HS-27A (cell line): ENCODE measurements at regions not wholly inside any gene's neighbourhood (a gene's known extent, or its start where the extent isn't known, plus 50 kb on each side); places are given as distances from the start of the nearest gene placed in this dataset.

Experiments used
- DNase-seq: peaks from one replicate; pipeline ENCODE4 v3.0.0-alpha.2; 2012; ENCODE audit warnings: low read depth, missing footprints

DNA sequence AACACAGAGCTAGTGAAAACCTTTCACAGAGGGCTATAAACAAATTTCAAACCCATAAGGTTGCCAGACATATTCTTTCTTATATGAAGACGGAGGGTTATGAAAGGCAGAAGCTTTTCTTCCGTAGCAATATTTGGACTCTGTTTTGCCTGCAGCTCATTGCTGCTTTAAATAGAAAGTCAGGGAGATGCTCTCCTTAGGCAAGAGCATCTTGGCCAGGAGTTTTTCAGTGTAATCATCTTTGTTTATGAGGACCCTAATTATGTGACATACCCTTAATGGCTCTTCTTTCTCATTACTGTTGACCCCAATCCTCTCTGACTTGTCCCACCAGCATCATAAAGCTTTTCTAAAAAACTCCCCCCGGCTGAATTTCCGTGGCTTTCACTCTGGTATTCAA lies 433.4 kb upstream of the NRXN1 start:
- no peak for DNase-seq

GRCh38 chr2:51454177-51454576 lies 422.2 kb upstream of the NRXN1 start:
- no peak for DNase-seq

DNA sequence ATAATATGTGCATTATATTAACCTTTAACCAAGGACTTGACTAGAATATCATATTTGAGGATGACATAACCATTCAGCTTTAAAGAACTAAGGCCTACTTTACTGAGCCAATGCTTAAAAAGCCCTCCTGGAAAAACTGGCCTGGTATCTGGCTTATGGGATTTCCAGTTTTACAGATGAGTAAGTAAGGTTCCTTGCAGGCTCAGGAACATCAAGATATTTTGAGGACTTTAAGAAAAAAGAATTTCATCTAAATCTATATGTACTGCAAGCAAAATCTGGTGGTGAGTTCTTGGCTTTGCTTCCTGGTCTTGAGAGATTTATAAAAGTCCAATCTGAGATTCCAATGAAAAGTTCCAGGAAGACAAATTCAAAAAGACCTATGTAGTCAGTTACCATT lies 417.0 kb upstream of the NRXN1 start:
- no peak for DNase-seq

GRCh38 chr2:51441786-51442185 lies 409.9 kb upstream of the NRXN1 start:
- no peak for DNase-seq

DNA sequence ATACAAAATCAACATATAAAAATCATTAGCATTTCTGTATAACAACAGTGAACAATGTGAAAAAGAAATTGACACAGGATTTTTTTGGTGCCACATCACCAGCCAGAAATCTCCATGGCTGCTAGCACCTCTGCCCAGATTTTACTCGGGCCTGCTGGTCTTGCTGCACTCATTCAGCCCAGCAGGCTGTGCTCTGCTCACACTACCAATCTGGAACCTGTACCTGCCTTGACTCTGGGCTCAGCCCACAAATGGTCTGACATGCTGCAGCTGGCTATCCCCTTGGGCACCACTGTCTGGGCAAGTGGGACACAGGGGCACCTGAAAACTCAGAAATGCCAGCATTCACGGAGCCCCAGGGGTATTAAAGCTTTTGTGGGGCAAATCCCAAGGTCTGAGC lies 392.5 kb upstream of the NRXN1 start:
- no peak for DNase-seq

- DNase-seq: no peak
Observed at GRCh38 chr2:51420511-51420910, 388.6 kb upstream of the NRXN1 start.

DNA sequence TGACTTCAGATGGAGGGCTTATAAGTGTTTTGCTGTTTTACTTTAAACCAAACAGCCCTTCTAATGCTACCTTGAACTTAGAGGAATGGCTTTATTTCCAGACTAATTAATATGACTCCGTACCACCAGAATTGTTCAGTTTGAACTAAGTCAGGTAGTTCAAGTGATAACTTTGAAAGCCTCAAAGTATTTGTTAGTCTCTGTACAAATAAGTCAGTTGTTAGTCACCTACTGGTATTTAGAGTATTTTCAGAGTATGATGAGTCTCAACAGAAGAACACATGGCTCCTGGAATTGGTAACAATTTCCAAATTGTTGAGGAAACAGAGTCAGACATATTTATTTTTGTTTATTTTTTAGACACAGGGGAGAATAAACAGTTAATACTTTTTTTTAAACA lies 381.8 kb upstream of the NRXN1 start:
- no peak for DNase-seq

- DNase-seq: no peak
Observed at GRCh38 chr2:51410331-51410730, 378.4 kb upstream of the NRXN1 start.

DNA sequence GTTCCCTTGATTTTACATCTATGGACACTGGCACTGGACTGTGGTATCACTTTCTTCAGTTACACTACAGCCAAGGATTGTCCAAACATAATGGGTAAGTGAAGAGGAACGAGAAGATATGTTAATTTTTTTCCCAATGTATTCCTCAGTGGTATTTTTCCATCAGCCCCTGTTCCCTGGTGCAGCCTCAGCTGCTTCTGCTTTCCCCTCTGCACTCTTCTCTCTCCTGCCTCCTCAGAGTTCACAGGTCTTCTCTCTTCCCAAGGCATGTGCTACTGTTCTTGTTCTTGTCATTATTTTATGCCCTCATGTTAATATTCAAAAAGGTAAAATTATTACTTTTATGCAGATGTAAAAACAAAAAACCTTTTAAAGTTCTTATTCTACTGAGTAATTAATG lies 378.0 kb upstream of the NRXN1 start:
- no peak for DNase-seq

GRCh38 chr2:51404226-51404625 lies 372.3 kb upstream of the NRXN1 start:
- DNase-seq: no peak

- DNase-seq: no peak
Observed at GRCh38 chr2:51401546-51401945, 369.6 kb upstream of the NRXN1 start.

- DNase-seq: peak; percentile 57
Observed at GRCh38 chr2:51387235-51387634, 355.3 kb upstream of the NRXN1 start.

DNA sequence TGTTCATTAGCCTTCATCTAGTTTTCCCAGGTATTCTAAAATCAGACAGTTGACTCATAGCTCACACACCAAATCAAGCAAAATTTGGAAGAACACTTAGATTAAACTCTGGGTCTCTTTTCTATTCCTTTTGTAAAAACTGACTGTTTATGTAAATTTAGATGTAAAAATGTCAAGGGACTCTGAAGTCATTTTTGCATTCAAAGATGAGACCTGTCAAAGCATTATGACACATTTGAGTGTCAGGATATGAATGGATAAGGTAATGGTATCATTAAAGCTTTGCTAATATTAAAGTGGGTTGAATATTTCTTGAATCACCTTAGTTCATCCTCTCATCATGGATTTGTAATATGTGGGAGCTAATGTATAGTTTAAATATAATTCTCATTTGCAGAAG lies 348.1 kb upstream of the NRXN1 start:
- DNase-seq: no peak

DNA sequence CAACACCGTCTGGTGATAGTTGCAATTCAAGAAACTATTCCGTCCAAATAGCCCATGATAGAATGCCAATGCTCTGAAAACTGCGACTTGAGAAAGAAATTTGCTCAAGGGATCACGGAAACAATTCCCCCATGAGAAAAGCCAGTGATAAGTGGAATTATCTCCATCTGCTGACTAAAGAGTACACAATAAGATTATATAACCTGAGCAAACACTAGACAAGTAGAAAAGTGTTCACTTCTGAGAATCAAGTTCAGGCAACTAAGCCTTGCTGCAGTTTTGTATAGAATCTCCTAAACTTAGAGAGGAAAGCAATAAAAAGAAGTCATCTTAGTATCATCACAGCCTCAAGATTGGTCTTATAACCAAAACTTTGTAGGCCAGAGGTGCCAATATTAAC lies 336.3 kb upstream of the NRXN1 start:
- DNase-seq: no peak

DNA sequence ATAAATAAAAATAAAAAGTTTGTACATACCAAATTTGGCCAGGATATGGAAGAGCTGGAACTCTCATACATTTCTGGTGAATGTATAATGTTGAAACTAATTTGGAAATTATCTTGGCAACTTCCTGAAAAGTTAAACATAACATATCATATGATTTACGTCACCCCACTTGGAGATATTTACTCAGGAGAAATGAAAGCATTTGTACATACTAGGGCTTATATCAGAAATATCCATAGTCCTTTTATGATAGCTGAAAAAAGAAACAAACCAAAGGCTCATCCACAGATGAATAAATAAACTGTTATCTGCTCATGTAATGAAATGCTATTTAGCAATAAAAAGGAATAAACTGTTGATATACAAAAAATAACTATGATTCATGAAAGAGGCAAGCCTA lies 318.2 kb upstream of the NRXN1 start:
- peak; percentile 33 for DNase-seq

DNA sequence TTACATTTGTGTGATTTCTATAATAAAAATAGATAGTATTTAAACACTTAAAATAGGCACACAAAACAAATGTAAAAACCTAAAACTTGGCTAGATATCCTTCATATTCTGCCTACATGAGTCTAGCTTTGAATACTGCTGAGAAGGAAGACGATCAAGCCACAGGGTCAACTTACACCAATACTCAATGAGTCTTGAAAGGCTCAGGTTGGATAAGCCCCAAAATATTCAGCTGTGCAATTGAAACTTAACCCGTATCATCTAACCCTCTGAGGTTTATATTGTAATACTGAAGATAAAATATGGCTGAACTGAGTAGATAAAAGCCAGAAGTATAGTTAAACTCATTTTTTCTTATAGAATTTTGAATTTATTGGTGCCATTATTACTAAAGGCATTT lies 313.0 kb upstream of the NRXN1 start:
- no peak for DNase-seq

GRCh38 chr2:51335087-51336058 lies 303.4 kb upstream of the NRXN1 start:
- DNase-seq: no peak

GRCh38 chr2:51329512-51329911 lies 297.6 kb upstream of the NRXN1 start:
- DNase-seq: no peak

GRCh38 chr2:51324051-51324450 lies 292.1 kb upstream of the NRXN1 start:
- DNase-seq: no peak

GRCh38 chr2:51322613-51323012 lies 290.7 kb upstream of the NRXN1 start:
- no peak for DNase-seq

- DNase-seq: no peak
Observed at GRCh38 chr2:51304311-51304710, 272.4 kb upstream of the NRXN1 start.

- no peak for DNase-seq
Observed at GRCh38 chr2:51301381-51301780, 269.4 kb upstream of the NRXN1 start.

GRCh38 chr2:51299370-51299769 lies 267.4 kb upstream of the NRXN1 start:
- DNase-seq: no peak

- DNase-seq: no peak
Observed at GRCh38 chr2:51297488-51297887, 265.6 kb upstream of the NRXN1 start.
